T-helper 2 cell treated with Interferon-gamma antibody and Interleukin-4, amounts not matched to agents 5 μg/mL and 100 μg/mL, for 36 hours (primary cell): ENCODE measurements at regions not wholly inside any gene's neighbourhood (a gene's known extent, or its start where the extent isn't known, plus 50 kb on each side); places are given as distances from the start of the nearest gene placed in this dataset.

Experiments used
- DNase-seq: peaks from one replicate; pipeline ENCODE4 v3.0.0; 2021; ENCODE audit warnings: low spot score
- H3K27ac Mint-ChIP-seq: one replicate; pipeline ENCODE4 v1.8.0; 2021; ENCODE audit warnings: mild to moderate bottlenecking, mixed read lengths
- H3K27me3 Mint-ChIP-seq: one replicate; pipeline ENCODE4 v1.8.0; 2021; ENCODE audit warnings: low read depth, mixed read lengths
- H3K36me3 Mint-ChIP-seq: one replicate; pipeline ENCODE4 v1.8.0; 2021; ENCODE audit warnings: low read depth, mixed read lengths
- H3K4me1 Mint-ChIP-seq: one replicate; pipeline ENCODE4 v1.8.0; 2021; ENCODE audit warnings: low read depth, mixed read lengths
- H3K4me3 Mint-ChIP-seq: one replicate; pipeline ENCODE4 v1.8.0; 2022; ENCODE audit warnings: mild to moderate bottlenecking, moderate library complexity, mixed read lengths
- H3K9me3 Mint-ChIP-seq: one replicate; pipeline ENCODE4 v1.8.0; 2021; ENCODE audit warnings: mixed read lengths

GRCh38 chr11:24122291-24122690 lies 374.6 kb upstream of the LUZP2 start:
- Mint-ChIP-seq H3K27ac (no peak overlapping the region), H3K4me1 (no peaks in the 10 kb centered on the region), H3K36me3 (no peaks in the 10 kb centered on the region), H3K9me3 (peaks cover 14% of the 10 kb centered on the region), H3K27me3 (no peaks in the 10 kb centered on the region), H3K4me3 (no peak overlapping the region)
- DNase-seq: no peak

- H3K4me3 Mint-ChIP-seq: no peak overlapping the region
- no peaks in the 10 kb centered on the region for H3K27me3 Mint-ChIP-seq
- DNase-seq: no peak
- H3K27ac Mint-ChIP-seq: no peak overlapping the region
- peaks cover 27% of the 10 kb centered on the region for H3K9me3 Mint-ChIP-seq
- no peaks in the 10 kb centered on the region for H3K36me3 Mint-ChIP-seq
- no peaks in the 10 kb centered on the region for H3K4me1 Mint-ChIP-seq
These were observed 372.0 kb upstream of the LUZP2 start for GRCh38 chr11:24124876-24125275.

- H3K27ac Mint-ChIP-seq: no peak overlapping the region
- DNase-seq: no peak
- H3K36me3 Mint-ChIP-seq: no peaks in the 10 kb centered on the region
These were observed 365.2 kb upstream of the LUZP2 start for GRCh38 chr11:24131698-24132097.

GRCh38 chr11:24132471-24132870 lies 364.4 kb upstream of the LUZP2 start:
- no peak for DNase-seq
- Mint-ChIP-seq H3K4me3 (no peak overlapping the region), H3K4me1 (no peaks in the 10 kb centered on the region), H3K9me3 (peaks cover 26% of the 10 kb centered on the region), H3K27ac (no peak overlapping the region), H3K27me3 (no peaks in the 10 kb centered on the region), H3K36me3 (no peaks in the 10 kb centered on the region)

More at GRCh38 chr11:24131698-24132097, 365.2 kb upstream of the LUZP2 start:
- Mint-ChIP-seq H3K27me3 (no peaks in the 10 kb centered on the region), H3K4me1 (no peaks in the 10 kb centered on the region), H3K9me3 (peaks cover 29% of the 10 kb centered on the region), H3K4me3 (no peak overlapping the region)

- Mint-ChIP-seq H3K4me3 (no peak overlapping the region), H3K4me1 (no peaks in the 10 kb centered on the region), H3K27ac (no peak overlapping the region), H3K9me3 (peaks cover 13% of the 10 kb centered on the region), H3K27me3 (no peaks in the 10 kb centered on the region), H3K36me3 (no peaks in the 10 kb centered on the region)
- no peak for DNase-seq
These were observed 361.8 kb upstream of the LUZP2 start for GRCh38 chr11:24134879-24135589.

GRCh38 chr11:24142062-24142461 lies 354.8 kb upstream of the LUZP2 start:
- DNase-seq: no peak
- Mint-ChIP-seq H3K27ac (no peak overlapping the region), H3K27me3 (no peaks in the 10 kb centered on the region)

GRCh38 chr11:24145411-24145810 lies 351.4 kb upstream of the LUZP2 start:
- peaks cover 18% of the 10 kb centered on the region for H3K9me3 Mint-ChIP-seq
- no peak overlapping the region for H3K4me3 Mint-ChIP-seq
- H3K4me1 Mint-ChIP-seq: no peaks in the 10 kb centered on the region
- DNase-seq: no peak
- H3K27me3 Mint-ChIP-seq: no peaks in the 10 kb centered on the region
- H3K36me3 Mint-ChIP-seq: no peaks in the 10 kb centered on the region
- H3K27ac Mint-ChIP-seq: no peak overlapping the region

More at GRCh38 chr11:24142062-24142461, 354.8 kb upstream of the LUZP2 start:
- no peaks in the 10 kb centered on the region for H3K4me1 Mint-ChIP-seq
- H3K4me3 Mint-ChIP-seq: no peak overlapping the region
- H3K36me3 Mint-ChIP-seq: no peaks in the 10 kb centered on the region
- H3K9me3 Mint-ChIP-seq: peaks cover 12% of the 10 kb centered on the region

- DNase-seq: no peak
- H3K9me3 Mint-ChIP-seq: peaks cover 21% of the 10 kb centered on the region
- no peak overlapping the region for H3K27ac Mint-ChIP-seq
- no peaks in the 10 kb centered on the region for H3K4me1 Mint-ChIP-seq
- H3K4me3 Mint-ChIP-seq: no peak overlapping the region
- no peaks in the 10 kb centered on the region for H3K36me3 Mint-ChIP-seq
- H3K27me3 Mint-ChIP-seq: no peaks in the 10 kb centered on the region
These were observed 343.5 kb upstream of the LUZP2 start for GRCh38 chr11:24153337-24153736.

GRCh38 chr11:24155792-24156191 lies 341.1 kb upstream of the LUZP2 start:
- Mint-ChIP-seq H3K27me3 (no peaks in the 10 kb centered on the region), H3K9me3 (peaks cover 17% of the 10 kb centered on the region), H3K4me1 (no peaks in the 10 kb centered on the region), H3K27ac (no peak overlapping the region), H3K4me3 (no peak overlapping the region), H3K36me3 (no peaks in the 10 kb centered on the region)
- no peak for DNase-seq

- Mint-ChIP-seq H3K4me1 (no peaks in the 10 kb centered on the region), H3K27me3 (no peaks in the 10 kb centered on the region), H3K36me3 (no peaks in the 10 kb centered on the region), H3K9me3 (peaks cover 14% of the 10 kb centered on the region), H3K4me3 (no peak overlapping the region), H3K27ac (no peak overlapping the region)
- no peak for DNase-seq
These were observed 339.5 kb upstream of the LUZP2 start for GRCh38 chr11:24157316-24157715.

GRCh38 chr11:24161587-24161986 lies 335.3 kb upstream of the LUZP2 start:
- no peaks in the 10 kb centered on the region for H3K4me1 Mint-ChIP-seq
- DNase-seq: no peak
- no peaks in the 10 kb centered on the region for H3K27me3 Mint-ChIP-seq
- H3K4me3 Mint-ChIP-seq: no peak overlapping the region
- H3K36me3 Mint-ChIP-seq: no peaks in the 10 kb centered on the region
- H3K27ac Mint-ChIP-seq: no peak overlapping the region
- H3K9me3 Mint-ChIP-seq: peaks cover 27% of the 10 kb centered on the region

- DNase-seq: no peak
- Mint-ChIP-seq H3K9me3 (peaks cover 19% of the 10 kb centered on the region), H3K4me1 (no peaks in the 10 kb centered on the region), H3K36me3 (no peaks in the 10 kb centered on the region), H3K27ac (no peak overlapping the region), H3K4me3 (no peak overlapping the region), H3K27me3 (no peaks in the 10 kb centered on the region)
These were observed 333.7 kb upstream of the LUZP2 start for GRCh38 chr11:24163146-24163545.

GRCh38 chr11:24163841-24164240 lies 333.0 kb upstream of the LUZP2 start:
- no peak overlapping the region for H3K27ac Mint-ChIP-seq
- DNase-seq: no peak
- H3K36me3 Mint-ChIP-seq: no peaks in the 10 kb centered on the region

GRCh38 chr11:24171869-24172268 lies 325.0 kb upstream of the LUZP2 start:
- Mint-ChIP-seq H3K9me3 (peaks cover 3% of the 10 kb centered on the region), H3K4me1 (no peaks in the 10 kb centered on the region), H3K27ac (no peak overlapping the region), H3K4me3 (no peak overlapping the region), H3K27me3 (no peaks in the 10 kb centered on the region), H3K36me3 (no peaks in the 10 kb centered on the region)
- no peak for DNase-seq

More at GRCh38 chr11:24163841-24164240, 333.0 kb upstream of the LUZP2 start:
- no peaks in the 10 kb centered on the region for H3K27me3 Mint-ChIP-seq
- peaks cover 19% of the 10 kb centered on the region for H3K9me3 Mint-ChIP-seq
- H3K4me1 Mint-ChIP-seq: no peaks in the 10 kb centered on the region
- H3K4me3 Mint-ChIP-seq: no peak overlapping the region
